Adrenal gland (tissue), 5 donors: ENCODE measurements at regions not wholly inside any gene's neighbourhood (a gene's known extent, or its start where the extent isn't known, plus 50 kb on each side); places are given as distances from the start of the nearest gene placed in this dataset.

Experiments
- CTCF ChIP-seq, 6 experiments: fragments of 450-650 bp in 4 of 6; fragments of 200-600 bp in 2 of 6; sonication (generic) in 1 of 6; IDR thresholded peaks; 1 replicate in 5 of 6; 2 replicates in 1 of 6; pipeline versions ENCODE4 v1.5.1 to v1.8.0; 2016 to 2021; ENCODE audit warnings: antibody characterized with exemption in 6 of 6, mild to moderate bottlenecking in 2 of 6, moderate library complexity in 1 of 6
- POLR2A ChIP-seq, 2 donors: fragments of 450-650 bp; IDR thresholded peaks; one replicate each; pipeline ENCODE4 v1.6.1; 2017; ENCODE audit warnings: antibody characterized with exemption in 2 of 2, mild to moderate bottlenecking in 2 of 2, moderate library complexity in 1 of 2
- donor health status: DM: no; HTN: no; CAD: no.

DNA sequence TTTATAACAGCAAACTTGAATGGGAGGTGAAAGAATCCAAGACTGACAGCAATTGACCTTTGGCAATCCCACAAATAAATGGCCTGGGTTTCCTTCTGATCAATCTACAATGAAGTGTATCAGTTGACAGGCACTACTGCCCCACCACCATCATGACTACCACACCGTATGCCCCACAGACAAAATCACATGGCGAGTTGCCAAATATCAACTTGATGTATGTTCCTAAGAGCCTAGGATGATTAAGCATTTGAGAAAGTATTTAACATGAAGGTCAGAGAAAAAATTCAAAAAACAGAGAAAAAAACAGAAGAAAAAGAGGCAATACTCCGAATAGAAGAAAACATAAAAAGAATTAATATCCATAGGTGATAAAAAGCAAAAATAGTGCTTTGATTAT is 215.9 kb upstream of the STAC start:
- TF ChIP-seq CTCF (IDR thresholded peaks at IDR 0.05) = no peak
- TF ChIP-seq POLR2A (IDR thresholded peaks at IDR 0.05) = no peak
